GM12865 (cell line): ENCODE measurements at regions not wholly inside any gene's neighbourhood (a gene's known extent, or its start where the extent isn't known, plus 50 kb on each side); places are given as distances from the start of the nearest gene placed in this dataset.

Source experiments
- DNase-seq: peaks from one replicate; pipeline ENCODE4 v3.0.0; 2010; ENCODE audit warnings: low read depth
- H3K4me3 ChIP-seq: 2 replicates; pipeline ENCODE4 v1.5.1; 2011; ENCODE audit warnings: mild to moderate bottlenecking, low read depth, low read length, control low read depth
- CTCF ChIP-seq: IDR thresholded peaks from 2 replicates; pipeline ENCODE4 v1.5.1; 2011; ENCODE audit warnings: low read length, control low read depth, low read depth, inconsistent platforms; ENCODE audit not compliant: insufficient read depth; ENCODE audit errors: missing control alignments

- no peak overlapping the region for H3K4me3 ChIP-seq
- DNase-seq: no peak
- TF ChIP-seq CTCF: no peak
These were observed 1104.7 kb downstream of the SLC6A15 start for GRCh38 chr12:83807871-83808270.

DNA sequence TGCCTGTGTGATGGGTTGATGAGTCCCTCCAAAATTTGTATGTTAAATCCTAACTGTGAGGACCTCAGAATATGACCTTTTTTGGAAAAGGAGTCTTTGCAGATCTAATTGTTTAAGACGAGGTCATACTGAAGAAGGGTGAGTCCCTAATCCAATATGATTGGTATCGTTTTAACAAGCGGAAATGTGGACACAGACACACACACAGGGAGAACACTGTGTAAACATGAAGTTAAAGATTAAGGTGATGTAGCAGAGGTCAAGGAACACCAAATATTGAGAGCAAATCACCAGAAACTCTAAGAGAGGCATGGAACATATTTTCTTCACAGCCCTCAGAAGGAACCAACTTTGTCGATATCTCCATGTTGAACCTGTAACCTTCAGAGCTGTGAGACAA is 1106.7 kb downstream of the SLC6A15 start:
- TF ChIP-seq CTCF: no peak
- H3K4me3 ChIP-seq: no peak overlapping the region
- no peak for DNase-seq

DNA sequence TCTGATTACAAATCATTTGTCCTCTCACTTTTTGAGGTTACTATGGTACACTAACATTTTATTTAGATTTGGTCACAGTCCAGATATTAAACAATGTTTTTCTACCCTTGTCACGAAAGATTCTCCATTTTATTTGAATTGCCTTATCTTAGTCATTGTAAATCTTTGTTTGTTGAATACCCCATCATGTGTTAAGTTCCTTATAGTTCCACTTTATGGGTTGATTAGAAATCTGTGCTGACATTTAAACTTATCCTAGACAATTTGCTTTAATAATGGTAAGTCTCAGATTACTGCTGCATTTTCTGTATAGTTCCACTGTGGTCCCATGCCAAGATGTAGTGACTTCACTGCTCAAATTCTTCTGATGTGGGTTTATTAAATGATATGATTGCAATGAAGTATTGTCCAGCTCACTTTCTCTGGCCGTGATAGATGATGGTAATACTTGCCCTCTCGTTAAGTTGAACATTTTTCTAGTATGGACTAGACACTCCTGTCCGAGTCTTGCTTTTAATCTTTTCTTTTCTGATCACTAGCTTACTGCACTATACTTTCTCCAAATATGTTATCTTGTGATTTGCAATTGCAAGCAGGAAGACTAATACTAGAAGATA is 1107.3 kb downstream of the SLC6A15 start:
- TF ChIP-seq CTCF: no peak
- no peak for DNase-seq
- H3K4me3 ChIP-seq: no peak overlapping the region

- no peak overlapping the region for H3K4me3 ChIP-seq
- TF ChIP-seq CTCF: no peak
- no peak for DNase-seq
These were observed 1110.6 kb downstream of the SLC6A15 start for GRCh38 chr12:83801972-83802371.

- DNase-seq: no peak
- TF ChIP-seq CTCF: no peak
- no peak overlapping the region for H3K4me3 ChIP-seq
These were observed 1112.6 kb downstream of the SLC6A15 start for GRCh38 chr12:83800022-83800421.

DNA sequence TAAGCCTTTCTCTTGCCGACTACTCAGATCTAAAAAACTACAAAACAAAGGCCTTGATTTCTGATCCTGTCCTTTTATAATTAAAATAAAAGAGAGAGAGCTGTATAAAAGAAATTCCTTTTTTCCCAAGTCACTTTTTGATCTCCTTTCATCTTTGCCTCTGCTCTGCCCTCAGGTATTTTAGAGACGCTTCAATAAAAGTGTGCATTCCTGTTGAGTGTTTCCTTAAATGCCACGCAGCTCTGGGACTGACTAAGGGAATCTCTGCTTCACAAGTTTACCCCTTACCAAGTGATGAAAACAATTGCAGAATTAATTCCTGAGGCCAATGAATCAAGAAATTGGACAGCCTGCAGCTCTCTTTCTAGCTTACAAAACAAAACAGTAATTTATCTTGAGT is 1109.8 kb downstream of the TMTC2 start:
- TF ChIP-seq CTCF: no peak
- no peak overlapping the region for H3K4me3 ChIP-seq
- no peak for DNase-seq

DNA sequence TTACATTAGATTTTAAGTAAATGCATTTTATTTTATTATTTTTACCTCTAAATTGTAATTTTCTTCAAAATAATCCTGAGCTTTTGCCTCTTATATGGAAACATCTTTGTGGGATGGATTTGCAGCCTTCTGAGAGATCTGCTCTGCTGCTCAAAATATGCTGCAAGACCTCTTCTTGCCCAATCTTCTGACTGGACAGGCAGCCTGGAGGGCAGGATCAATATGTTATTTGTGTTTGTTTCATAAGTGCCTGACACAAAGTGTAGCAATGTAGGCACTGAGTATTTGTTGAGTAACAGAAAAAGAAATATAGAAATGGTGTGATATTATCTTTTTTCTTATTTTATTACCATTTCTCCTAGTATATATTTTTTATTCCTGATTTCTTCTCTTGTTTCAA is 1106.9 kb downstream of the TMTC2 start:
- DNase-seq: no peak

More for the DNA sequence above, 1106.9 kb downstream of the TMTC2 start:
- no peak overlapping the region for H3K4me3 ChIP-seq
- no peak for TF ChIP-seq CTCF
